HG03039 (cell line): ENCODE measurements at regions not wholly inside any gene's neighbourhood (a gene's known extent, or its start where the extent isn't known, plus 50 kb on each side); places are given as distances from the start of the nearest gene placed in this dataset.
"Not testable (repeated sequence)": the region's sequence is repeated elsewhere in the genome, so short reads cannot be mapped to it uniquely, and the experiment has no call there.

Source experiments
- ATAC-seq: cut with Tn5 transposase; IDR thresholded peaks from one replicate; pipeline ENCODE4 v1.9.1; 2021; ENCODE audit warnings: mild to moderate bottlenecking, moderate library complexity; ENCODE audit not compliant: unreplicated experiment

- no peak for ATAC-seq
Observed at GRCh38 chr5:92841604-92842155, 739.3 kb downstream of the NR2F1-AS1 start.

- ATAC-seq = no peak
Observed at GRCh38 chr5:92838253-92838652, 742.8 kb downstream of the NR2F1-AS1 start.

DNA sequence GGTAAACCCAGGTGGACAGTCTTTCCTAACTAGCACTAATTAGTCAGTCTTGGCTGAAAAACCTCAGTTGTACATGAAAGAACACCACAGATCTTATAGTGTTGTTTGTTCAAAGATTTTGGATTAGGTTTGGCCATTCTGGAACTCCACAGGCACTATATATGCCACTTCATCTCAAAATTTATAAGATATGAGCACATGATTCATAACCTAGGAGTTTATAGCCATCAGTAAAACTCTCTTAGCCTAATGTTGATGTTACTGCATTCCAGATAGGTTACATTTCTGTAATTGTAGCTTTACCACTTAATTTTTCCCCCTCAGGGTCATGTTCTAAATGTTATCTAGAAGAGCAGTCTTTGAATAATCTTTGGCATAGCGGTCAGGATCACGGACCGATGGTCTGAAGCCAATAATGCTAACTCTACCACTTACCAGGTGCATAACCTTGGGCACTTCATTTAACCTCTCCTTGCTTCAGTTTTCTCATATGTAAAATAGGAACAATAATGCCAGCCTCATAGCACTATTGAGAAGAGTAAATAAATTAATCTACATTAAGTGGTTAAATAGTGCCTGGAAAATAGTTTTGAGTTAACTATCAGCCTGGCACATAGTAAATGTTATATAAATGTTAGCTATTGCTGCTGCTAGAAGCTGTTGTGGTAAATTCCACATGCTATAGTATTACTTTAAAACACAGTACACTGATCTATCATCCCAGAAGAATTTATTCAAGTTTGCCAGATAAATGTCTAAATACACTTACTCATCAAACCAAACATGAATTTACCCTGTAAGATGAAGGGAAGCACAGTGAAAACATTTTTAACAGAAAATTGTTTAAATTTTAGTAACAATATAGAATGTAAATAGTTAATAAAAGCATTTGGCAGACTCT lies 743.9 kb downstream of the NR2F1-AS1 start:
- ATAC-seq = no peak

DNA sequence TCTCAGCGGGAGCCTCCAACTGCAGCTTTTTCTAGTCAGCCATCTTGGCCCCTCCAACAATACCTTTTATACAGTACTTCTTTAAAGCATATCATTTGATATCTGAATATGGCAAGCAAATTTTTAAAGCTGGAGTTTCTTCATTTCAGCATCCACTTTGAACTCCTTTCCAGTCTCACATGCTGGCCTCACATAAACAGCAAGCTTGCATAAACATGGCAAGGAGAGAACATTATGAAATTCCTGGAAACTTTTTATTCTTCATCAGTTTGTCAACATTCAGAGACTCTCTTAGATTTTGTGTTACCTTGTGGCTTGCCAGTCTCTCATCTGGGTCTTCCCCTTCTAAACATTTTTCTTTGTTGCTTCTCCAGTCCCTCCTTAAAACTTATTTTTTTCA lies 745.3 kb downstream of the NR2F1-AS1 start:
- ATAC-seq = no peak

- not testable (repeated sequence) for ATAC-seq
Observed at GRCh38 chr5:92823551-92823950, 757.5 kb downstream of the NR2F1-AS1 start.

DNA sequence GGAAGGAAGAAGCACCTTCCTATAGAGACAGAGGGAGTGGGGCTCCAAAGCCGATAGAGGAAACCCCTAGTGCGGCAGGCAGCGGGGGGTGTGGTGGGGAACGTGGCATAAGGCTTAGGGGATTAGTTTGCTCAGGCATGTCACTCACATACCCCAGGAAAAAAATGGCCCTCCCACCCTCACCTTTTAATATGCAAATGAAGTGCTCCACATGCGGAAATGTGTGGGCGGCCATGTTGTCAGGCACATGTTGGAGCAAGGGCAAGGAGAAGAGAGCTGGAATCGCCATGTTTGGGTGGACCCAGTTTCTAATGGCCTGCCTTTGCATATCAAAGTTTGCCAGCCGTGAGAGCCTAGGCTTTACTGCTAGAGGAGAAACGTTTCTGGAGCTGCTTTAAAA lies 758.8 kb downstream of the NR2F1-AS1 start:
- ATAC-seq = no peak

DNA sequence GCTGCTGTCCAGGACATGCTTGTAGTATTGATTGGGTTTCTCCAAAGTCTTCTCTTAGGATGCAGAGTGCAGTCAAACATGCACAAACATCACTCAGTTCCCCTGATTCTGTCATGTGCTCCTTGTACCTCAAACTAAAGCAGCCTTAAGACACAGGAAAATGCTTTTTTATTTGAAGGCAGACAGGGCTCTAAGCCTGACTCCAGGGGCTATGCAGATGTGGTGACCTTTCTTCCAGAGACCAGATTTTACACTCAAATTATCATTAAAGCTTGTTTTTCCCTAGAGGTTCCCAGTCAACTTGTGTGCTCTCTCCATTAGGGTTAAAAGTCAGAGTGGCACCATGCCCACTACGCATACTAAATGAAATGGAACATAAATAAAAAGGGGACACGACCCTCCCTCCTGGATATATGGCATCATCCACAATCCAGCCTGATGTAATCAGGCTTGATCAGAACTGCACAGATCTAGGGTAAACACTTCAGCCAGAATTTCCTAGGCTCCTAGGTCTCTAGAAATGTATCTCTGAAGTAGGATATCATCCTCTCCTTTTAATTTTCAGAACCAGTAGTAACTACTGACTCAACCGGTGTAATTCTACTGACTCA lies 771.1 kb downstream of the NR2F1-AS1 start:
- no peak for ATAC-seq

GRCh38 chr5:92808474-92808873 lies 772.5 kb downstream of the NR2F1-AS1 start:
- ATAC-seq = no peak

GRCh38 chr5:92807085-92807484 lies 773.9 kb downstream of the NR2F1-AS1 start:
- no peak for ATAC-seq

DNA sequence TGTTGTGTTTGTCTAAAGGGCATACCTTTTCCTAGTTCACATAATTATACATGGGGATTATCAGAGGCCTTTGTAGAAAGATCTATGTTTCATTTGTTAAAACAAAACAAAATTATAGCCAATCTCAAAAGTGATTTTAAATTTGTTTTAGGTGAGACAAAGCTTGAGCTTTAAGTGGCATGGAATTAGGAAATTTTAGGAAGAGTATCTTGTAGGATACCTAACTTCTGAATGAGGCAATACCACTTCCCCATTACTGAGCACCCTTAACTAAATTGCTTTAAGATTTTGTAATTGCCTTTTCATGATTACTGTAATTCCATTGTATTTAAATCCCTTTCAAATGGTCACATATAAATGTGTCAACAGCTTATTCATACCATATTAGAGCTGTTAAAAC lies 775.6 kb downstream of the NR2F1-AS1 start:
- no peak for ATAC-seq

- no peak for ATAC-seq
Observed at GRCh38 chr5:92801911-92802310, 779.1 kb downstream of the NR2F1-AS1 start.

GRCh38 chr5:92800365-92800764 lies 780.7 kb downstream of the NR2F1-AS1 start:
- no peak for ATAC-seq

GRCh38 chr5:92795633-92796032 lies 785.4 kb downstream of the NR2F1-AS1 start:
- ATAC-seq = no peak

DNA sequence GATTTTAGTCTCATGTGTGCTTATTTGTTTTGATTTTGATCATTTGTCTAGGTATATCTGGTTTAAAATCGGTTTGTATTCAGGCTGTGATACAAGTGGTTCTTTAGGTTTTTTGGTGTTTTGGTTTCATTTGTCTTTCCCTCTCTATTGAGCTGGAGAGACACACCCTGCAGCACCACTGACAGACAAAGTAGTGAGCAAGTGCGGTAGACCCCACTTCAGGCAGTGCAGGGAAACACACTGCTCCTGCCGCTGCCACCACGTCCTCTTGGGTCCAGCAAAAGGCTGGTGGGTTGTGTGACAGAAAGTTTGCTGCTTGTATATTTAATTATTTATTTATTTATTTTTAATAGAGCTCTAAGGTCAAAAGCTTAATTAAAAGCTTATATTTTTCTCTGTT lies 801.0 kb downstream of the NR2F1-AS1 start:
- ATAC-seq = no peak

GRCh38 chr5:92779536-92779935 lies 801.5 kb downstream of the NR2F1-AS1 start:
- ATAC-seq = no peak

GRCh38 chr5:92778261-92778660 lies 802.8 kb downstream of the NR2F1-AS1 start:
- no peak for ATAC-seq

DNA sequence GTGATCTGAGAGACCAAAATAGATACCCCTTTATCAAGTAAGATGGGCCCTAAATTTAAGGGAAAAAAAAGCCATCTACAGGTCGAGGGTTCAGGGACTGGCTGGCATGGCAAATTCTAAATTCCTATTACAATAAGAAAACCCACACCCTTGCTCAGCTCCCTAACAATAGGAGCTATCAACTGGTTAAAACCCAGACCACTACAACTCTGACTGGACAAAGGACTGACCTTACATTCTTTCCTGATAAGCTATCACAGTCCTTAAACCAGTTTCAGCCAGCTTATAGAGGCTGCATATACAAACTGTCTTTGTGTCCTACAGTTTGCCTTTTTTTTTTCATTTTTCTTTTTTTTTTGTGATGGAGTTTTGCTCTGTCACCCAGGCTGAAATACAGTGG lies 803.6 kb downstream of the NR2F1-AS1 start:
- ATAC-seq = no peak

GRCh38 chr5:92775711-92776615 lies 805.1 kb downstream of the NR2F1-AS1 start:
- no peak for ATAC-seq

GRCh38 chr5:92769978-92770377 lies 811.0 kb downstream of the NR2F1-AS1 start:
- ATAC-seq = no peak

DNA sequence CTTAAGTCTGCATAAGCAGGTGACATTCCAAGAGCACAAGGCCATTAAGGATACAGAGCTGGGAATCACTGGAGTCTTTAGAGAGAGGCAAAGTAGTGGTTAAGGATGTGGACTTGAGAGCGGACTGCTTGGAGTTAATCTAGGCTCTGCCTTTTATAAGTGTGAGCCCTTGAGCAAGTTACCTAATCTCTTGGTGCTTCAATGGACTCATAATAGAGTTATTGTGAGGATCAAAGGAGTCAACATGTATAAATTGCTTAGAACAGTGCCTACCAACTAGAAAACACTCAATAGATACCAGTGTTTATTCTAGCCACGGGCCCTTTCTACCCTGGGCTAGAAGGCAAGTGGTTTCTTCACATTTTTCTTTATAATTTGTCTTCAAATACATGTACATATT lies 819.4 kb downstream of the NR2F1-AS1 start:
- ATAC-seq = no peak

GRCh38 chr5:92760550-92760949 lies 820.5 kb downstream of the NR2F1-AS1 start:
- ATAC-seq = no peak
